Left renal cortex interstitium (tissue), 4 donors: ENCODE measurements at regions not wholly inside any gene's neighbourhood (a gene's known extent, or its start where the extent isn't known, plus 50 kb on each side); places are given as distances from the start of the nearest gene placed in this dataset.
"Not testable (repeated sequence)": the region's sequence is repeated elsewhere in the genome, so short reads cannot be mapped to it uniquely, and the experiment has no call there.

ENCODE experiments used
- DNase-seq, 4 donors: peaks; one replicate each; pipeline ENCODE4 v3.0.0-alpha.2; 2013; ENCODE audit warnings: low read depth in 4 of 4, low spot score in 2 of 4, missing footprints in 1 of 4

DNA sequence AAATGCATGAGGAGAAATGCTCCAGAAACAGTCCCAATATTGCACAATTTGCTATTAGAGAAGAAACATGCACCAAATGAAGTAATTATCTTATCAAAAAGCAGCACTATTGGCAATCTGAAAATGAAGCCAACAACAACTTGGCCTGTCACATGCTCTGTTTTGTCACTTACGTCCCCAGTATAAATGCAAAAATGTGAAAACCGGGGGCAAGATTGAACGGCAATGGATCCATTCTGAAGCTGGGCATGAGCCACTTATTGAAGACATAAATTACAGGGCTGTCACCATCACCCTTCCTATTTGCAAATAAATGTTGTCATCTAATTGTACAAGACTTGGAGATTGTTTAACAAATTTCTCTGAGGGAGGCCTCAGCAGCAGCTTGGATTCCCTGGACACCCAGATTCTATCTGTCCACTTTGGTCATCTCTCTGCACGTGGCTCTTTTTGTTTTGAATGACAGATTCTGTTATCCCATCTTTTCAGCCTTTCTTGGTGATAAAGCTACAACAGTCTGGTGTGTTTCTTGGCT is 180.2 kb upstream of the CDH5 start:
- no peak for DNase-seq

DNA sequence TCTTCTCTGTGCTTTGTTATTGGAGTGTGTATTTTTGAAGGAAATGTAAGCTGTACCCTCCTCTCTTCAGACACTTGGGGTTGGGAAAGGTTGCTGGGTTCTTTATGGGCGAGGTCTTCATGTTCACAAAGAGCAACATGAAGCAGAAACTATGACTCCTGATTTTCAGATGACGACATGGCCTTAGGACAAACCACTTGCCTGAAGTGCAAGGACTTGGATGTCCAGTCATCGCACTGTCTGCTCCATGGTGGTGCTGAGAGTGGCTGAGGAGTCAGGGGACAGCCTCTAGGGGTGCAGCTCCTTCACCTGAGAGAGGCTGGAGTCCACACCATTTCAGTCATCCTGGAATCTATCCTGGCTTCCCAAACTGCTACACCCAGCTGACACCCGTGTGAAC is 183.9 kb upstream of the CDH5 start:
- no peak for DNase-seq

DNA sequence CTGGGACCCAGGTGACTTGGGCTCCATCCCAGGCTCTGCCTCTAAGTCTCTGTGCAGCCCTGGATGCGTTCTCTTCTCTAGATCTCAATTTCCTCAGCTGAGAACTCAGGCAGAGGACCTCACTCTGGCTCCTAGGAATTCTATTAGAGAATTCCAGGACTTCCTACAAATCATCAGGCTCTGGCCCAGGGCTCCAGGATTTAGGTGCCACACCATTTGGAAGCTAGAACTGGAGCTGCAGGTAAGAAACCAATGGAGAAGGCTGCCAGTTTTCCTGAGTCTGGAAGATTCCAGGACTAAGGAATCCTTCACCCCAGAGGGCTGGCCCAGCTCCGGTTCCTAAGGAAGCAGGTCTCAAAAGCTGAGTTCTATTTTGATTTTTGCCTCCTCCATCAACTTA is 189.8 kb upstream of the CDH5 start:
- no peak for DNase-seq

DNA sequence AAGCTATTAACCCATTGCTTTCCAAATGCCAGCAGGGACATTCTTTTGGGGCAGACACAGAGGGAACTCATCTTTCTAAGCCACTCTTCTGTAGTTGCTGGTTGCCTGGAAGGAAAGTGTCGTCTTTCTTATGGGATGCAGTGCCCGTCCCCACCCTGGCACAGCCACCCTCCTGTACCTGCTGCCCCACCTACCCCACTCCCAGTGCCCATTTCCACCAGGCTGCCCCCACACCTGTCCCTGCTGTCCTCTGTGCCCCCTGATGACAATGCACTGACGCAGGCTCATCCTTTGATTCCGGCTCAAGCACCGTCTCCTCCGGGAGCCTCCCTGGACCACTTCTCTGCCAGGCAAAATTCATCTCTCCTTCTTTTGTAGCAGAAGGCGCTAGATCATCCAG is 190.4 kb upstream of the CDH5 start:
- no peak for DNase-seq

DNA sequence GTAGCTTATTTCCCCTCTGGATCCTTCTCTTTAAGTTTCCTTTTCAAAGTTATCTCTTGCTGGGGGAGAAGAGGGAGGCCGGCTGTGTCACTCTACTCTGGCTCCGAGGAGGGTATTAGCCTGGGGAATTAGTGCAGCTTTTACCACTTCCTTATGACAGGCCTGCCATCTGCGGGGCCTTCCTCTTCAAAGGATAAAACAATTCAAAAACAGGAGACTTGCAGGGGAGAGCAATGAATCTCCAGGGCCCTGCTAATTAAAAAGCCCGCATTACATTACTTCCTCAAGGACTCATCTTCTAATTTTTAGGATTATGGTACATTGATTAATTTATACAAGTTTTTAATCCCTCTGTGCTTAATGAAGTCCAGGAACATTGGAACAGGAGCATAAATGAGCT is 190.9 kb upstream of the CDH5 start:
- no peak for DNase-seq

DNA sequence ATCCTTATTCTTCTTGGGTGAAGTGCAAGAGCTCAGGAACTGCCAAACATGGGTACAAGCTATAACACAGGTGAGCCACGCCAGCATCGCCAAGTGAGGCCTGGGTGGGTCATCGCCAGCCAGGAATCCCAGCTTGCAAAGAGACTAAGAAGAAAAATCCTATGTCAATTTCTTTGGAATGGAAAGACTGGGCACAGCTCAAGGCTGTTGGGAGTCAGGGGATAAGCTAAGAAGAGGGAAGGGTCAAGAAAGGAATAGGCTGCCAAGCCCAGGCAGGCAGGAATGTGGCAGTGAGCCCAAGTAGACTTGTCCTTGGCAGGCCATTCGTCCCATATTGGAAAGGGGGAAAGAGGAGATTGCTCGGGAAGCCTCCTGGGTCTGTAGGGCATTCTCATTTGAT is 191.4 kb upstream of the CDH5 start:
- DNase-seq = no peak

DNA sequence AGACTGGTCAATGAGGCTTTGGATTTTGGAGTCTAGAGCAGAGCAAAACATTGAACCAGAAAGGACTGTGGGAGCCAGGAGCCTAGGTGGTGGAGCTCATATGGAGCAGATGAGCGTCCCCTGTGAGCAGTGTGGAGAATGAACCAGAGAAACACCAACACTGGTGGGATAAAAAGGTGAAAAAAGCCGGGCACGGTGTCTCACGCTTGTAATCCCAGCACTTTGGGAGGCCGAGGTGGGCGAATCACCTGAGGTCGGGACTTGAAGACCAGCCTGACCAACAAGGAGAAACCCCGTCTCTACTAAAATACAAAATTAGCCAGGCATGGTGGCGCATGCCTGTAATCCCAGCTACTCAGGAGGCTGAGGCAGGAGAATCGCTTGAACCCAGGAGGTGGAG is 192.7 kb upstream of the CDH5 start:
- not testable (repeated sequence) for DNase-seq

DNA sequence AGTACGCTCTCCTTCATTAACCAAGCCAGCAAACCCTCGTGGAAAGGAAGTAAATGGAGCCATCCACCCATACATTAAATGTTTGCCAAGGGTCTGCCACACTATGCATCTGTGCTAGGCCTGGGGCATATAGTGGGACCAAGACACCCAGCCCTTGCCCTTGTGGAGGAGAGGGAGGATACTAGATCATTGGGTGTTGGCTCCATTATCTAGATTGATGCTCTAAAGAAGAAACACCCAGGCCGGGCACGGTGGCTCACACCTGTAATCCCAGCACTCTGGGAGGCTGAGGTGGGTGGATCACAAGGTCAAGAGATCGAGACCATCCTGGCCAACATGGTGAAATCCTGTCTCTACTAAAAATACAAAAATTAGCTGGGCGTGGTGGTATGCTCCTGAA is 193.3 kb upstream of the CDH5 start:
- DNase-seq = not testable (repeated sequence)

DNA sequence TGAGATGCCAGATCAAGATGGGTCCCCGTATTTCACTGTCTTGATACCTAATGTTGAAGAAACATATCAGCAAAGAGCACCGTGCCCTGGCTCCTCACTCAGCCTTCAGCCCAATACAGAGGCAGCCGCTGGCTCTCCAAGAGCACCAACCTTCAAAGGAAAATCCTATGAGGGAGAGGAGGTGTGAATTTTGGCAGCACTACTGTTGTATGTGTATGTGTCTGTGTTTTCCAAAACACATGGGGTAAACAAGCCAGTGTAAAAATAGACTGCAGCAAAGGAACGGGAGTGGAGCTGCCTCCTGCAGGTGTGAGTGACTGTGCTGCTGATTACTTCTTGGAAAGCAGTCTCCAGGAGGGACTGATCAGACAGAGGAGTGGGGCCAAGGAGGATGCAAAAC is 194.0 kb upstream of the CDH5 start:
- DNase-seq = no peak

DNA sequence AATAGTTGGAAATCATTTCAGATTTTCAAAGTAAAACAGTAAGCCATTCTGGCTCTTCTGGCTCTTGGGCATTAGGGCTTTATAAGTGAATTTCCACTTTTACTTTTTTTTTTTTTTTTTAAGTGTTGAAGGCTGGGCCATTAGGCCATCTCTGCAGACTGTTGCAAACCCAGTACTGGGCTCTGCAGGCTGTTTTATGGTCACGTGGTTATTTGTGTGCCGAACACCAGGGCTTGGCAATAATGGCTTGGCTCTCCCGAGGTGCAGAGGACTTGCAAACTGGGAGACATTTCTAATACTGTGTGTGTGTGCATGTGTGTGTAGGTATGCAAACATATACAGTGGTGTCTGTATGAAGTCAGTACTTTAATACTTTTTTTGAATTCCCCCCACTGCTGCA is 194.9 kb upstream of the CDH5 start:
- no peak for DNase-seq

DNA sequence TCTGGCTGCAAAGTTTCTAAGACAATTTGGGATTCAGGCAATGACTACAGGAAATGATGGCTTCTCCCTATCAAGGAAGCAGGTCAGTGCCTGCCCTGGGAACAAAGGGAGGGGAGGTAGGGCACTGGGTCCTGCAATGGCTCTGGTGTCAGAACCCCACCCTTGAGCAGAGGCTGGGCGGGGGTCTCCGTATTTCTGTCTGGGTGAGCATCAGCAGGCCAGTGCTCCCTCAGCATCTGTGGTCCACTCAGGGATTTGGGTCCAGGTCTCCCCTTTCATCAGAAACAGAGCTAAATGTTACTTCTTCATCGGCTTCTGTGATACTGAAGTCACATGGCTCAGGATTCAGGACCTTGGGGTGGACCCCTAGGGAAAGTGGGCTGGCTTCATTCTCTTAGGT is 195.5 kb upstream of the CDH5 start:
- no peak for DNase-seq

DNA sequence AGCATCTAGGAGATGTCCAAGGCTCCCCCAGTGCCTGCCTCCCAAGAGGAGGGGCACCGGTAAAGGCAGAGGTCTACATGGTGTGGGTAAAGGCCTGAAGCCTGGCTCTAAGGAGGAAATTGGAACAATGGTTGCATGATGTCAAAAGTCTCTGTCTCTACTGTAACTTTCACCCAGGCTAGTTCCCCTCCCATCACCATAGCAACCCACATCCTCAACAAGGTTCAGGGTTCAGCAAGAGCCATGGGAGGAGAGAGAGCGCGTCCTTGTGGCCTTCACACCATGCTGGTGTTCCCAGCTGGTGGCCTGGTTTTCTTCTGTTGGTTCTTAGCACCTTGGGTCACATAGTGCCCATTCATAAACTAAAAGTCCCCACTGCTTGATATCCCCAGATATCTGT is 196.7 kb upstream of the CDH5 start:
- DNase-seq = no peak

DNA sequence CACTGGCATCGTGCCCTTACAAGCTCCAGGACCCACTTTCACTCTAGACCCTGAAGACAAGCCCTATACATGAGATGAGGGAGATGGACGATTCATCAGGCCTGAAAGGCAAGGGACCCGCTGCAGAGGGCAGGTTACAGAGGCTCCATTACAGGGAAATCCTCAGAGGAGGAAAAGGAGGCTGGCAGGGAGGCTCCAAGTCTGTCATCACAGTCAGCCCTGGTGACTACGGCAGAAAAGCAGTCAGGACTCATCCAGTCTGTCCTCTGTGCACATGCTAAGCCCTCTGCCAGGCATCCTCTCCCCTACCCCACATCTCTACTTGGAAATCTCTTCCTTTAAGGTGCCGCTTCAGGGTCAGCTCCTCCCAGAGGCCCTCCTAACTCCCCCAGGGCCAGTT is 197.7 kb upstream of the CDH5 start:
- no peak for DNase-seq

DNA sequence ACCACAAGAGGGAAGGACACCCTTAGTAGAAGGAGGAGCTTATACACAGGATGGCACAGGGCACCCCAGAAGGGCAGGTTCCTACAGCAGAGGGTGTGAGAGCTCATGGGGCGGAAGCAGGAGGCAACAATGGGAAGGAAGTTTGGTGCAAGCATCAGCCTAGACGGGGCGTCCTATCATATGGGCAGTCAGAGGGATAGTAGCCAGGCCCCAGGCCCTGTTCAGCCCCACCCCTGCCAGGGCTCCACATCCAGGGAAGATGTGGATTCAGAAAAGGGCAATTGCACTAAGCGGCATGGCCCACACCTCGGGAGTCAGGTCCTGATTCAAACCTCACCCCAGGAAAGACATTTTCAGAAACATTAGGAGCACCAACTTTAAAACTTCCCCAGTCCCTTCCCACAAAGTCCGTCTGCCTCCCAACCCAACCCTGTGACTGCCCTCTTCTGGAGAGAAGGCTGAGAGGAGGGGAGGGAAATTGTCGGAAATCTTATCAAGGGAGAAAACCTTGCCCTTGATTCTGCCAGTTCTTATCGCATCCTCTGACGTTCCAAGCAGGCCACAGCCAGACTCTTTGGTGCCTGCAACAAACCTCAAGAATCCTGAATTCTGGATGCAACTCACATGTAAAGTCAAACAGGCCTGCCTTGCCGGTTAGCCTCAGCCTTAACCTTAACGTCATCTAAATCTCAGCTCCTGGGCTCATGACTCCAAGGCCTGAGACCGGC is 198.8 kb upstream of the CDH5 start:
- DNase-seq = no peak

DNA sequence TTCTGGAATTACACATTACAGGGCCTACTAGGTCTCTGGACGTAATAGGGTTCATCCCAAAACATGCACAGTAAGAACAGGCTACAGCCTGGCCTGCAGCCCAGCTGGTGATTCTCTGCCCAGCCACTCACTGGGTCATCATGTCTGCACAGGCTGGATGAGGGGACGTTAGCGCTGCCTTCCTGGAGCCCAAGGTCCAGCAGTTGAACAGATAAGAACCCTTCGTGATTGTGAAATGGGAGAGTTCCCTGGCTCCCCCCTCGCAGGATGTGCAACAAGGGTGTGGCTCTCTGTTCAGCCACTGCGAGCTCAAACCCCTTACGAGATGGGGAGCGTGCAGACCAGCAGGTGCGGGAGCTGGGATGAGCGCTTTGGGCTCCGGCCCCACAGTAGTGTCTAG is 200.0 kb upstream of the CDH5 start:
- DNase-seq = no peak

DNA sequence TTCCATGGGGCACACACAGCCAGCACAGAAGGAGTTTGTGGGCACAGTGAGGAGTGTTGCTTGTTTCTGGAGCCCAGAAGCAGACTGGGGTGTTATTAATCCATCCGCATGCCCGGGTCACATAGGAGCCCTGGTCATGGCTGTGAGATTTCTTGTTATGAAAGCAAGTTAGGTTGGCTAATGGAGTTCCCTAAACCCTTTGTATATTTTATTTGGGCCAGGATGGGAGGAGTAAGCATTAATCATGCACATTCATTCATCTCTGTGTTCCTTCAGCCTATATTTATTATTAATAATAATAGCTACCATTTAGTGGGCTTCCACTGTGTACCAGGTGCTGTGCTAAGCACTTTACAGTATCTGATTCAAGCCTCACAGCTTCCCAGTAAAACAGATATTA is 200.6 kb upstream of the CDH5 start:
- DNase-seq = no peak

DNA sequence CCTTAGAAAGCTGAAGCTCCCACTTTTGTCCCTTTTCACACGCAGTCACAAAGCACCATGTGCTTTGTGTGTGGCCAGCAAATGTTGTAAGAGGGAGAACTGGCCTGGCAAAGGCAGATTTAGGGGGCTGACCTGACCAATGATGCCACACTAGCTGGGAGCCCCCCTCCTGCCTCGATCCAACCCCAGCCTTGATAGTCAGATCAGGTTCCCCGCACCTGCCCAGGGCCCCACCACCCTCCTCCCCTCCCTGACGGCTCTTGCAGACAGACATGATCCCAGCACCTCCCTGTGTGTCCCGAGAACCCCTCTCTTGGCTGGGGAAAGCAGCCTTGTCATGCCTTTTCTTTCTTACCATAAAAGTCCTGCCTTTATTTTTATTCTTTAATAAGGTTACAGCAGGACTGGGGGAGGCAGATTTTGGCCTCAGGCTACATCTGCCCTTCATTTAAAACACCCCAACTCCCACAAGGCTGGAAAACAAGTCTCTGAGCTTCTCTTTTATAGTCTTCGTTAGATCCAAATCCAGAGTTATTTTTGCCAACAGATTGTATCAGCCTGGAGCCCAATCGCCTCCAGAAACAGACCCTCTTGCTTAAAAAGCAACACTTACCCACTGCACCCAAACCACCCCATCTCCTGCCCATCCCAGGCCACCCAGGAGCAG is 201.8 kb upstream of the CDH5 start:
- no peak for DNase-seq

DNA sequence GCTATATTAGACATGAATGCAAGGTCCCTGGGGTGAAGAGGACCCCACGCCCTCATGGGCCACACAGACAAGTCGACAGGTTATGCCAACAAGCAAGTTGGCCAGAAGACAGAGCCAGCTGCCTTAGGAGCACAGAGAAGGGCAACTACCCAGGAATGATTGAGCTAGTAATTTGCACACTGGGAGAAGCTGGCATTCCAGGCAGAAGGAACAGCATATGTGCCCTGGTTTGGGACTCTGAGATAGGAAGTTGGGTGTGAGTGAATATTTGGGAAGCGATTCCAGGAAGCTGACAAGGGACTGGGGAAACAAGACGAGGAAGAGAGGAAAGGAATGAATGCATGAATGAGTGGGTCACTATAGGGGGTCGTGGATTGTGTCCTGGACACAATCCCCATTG is 203.7 kb upstream of the CDH5 start:
- DNase-seq = no peak

DNA sequence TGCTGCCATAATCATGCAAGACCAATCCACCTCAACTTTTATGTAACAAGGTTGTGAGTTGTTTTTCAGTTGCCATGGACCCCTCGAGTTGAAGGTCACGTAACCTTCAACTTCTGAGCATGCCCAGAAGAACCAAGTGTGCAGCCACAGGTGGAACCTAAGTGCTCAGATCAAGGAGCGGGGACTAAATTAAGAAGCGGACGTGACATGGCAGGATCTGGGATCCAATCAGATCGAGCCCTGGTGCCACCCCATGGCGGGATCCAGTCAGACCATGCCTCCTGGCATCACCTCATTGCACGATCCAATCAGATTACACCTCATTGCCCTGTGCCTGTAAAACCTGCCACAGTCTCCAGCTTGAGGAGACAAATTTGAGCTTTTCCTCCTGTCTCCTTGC is 204.5 kb upstream of the CDH5 start:
- no peak for DNase-seq

DNA sequence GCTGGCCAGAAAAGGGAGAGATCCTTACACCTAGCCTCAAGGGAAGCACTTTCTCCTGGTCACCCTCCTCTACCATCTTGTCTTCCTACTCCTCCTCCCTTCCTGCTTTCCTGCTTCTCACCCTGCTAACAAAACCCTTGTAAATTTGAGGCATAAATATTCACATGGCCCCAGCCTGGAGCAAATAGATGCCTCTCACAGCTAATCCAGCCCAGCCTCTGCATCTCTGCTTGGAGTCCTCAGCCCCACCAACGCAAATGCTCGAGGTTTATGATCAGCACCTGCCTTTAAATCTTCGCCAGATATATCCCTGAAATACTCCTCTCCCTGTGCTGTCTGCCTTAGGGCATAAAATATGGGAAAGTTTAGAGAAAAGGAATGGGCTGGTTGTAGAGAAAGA is 205.2 kb upstream of the CDH5 start:
- DNase-seq = no peak

DNA sequence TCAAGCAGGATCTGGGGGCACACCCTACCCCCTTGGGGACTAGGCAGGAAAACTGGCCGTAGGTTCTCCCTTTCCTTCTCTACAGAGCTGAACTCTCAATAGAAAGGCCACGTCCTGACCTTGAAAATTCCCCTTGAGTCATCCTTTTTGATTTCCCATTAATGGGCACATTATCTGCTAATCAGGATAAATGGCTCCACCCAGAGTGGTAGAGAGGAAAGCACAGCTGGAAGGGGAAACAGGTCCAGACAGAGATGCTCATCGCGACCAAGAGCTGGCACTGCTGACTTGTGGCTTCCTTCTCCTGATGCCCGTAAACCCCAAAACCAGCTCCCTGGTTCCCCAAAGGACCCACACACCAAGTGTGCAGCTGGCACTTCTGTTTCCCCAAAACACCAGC is 206.5 kb upstream of the CDH5 start:
- DNase-seq = no peak

DNA sequence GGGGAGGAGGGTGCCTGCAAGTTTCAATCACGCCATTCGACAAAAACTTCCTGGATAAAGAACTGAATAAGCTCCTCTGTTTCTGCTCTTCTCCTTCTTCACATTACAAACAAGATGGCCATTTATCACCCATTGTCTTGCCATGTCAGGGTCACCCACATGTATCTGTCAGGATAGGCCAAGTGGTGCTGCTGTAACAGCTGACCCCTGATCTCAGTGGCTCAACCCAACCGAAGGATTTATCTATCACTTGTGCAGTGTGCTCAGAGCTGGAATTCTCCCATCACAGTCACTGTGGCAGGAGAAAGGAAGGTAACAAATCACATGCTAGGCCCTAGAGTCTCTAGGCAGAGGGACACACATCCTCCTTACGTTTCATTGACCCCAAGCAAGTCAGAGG is 210.0 kb upstream of the CDH5 start:
- DNase-seq = no peak

DNA sequence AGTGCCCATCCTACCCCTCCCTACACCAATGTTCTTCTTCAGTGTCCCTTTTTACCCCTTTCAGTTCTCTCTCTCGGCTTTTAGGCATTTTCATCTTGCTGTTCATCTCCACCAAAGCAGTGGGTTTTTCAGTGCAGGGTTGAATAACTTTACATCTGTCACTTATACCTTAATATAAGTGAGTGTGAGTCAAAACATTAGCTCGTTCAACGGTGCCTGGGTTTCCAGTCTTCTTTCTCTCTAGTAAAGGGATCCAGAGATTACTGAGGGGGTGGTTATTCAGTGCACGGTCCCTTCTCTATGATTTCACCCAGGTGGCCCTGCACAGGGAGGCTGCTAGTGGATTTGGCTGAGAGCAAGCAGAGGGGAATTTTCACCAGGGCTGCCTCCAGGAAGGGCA is 210.6 kb upstream of the CDH5 start:
- DNase-seq = no peak
